Activated naive CD4-positive, alpha-beta T cell treated with anti-CD3 and anti-CD28 coated beads, Interleukin-2, amount 50 U/mL, for 24 hours (primary cell): ENCODE measurements at regions not wholly inside any gene's neighbourhood (a gene's known extent, or its start where the extent isn't known, plus 50 kb on each side); places are given as distances from the start of the nearest gene placed in this dataset.

Experiments used
- H3K27ac Mint-ChIP-seq: one replicate; pipeline ENCODE4 v1.8.0; 2021; ENCODE audit warnings: mild to moderate bottlenecking, mixed read lengths
- H3K27me3 Mint-ChIP-seq: one replicate; pipeline ENCODE4 v1.8.0; 2021; ENCODE audit warnings: mixed read lengths
- H3K36me3 Mint-ChIP-seq: one replicate; pipeline ENCODE4 v1.8.0; 2021; ENCODE audit warnings: mixed read lengths
- H3K4me1 Mint-ChIP-seq: one replicate; pipeline ENCODE4 v1.8.0; 2021; ENCODE audit warnings: mixed read lengths
- H3K4me3 Mint-ChIP-seq: one replicate; pipeline ENCODE4 v1.8.0; 2021; ENCODE audit warnings: mild to moderate bottlenecking, mixed read lengths
- H3K9me3 Mint-ChIP-seq: one replicate; pipeline ENCODE4 v1.8.0; 2021; ENCODE audit warnings: mixed read lengths

GRCh38 chr9:36728651-36729520 lies 156.2 kb downstream of the MELK start:
- H3K4me1 Mint-ChIP-seq: no peaks in the 10 kb centered on the region
- no peak overlapping the region for H3K4me3 Mint-ChIP-seq
- H3K9me3 Mint-ChIP-seq: no peaks in the 10 kb centered on the region
- H3K27me3 Mint-ChIP-seq: no peaks in the 10 kb centered on the region
- H3K27ac Mint-ChIP-seq: no peak overlapping the region
- H3K36me3 Mint-ChIP-seq: no peaks in the 10 kb centered on the region

GRCh38 chr9:36729906-36730305 lies 157.2 kb downstream of the MELK start:
- no peaks in the 10 kb centered on the region for H3K9me3 Mint-ChIP-seq
- H3K27ac Mint-ChIP-seq: no peak overlapping the region
- H3K36me3 Mint-ChIP-seq: no peaks in the 10 kb centered on the region
- no peak overlapping the region for H3K4me3 Mint-ChIP-seq
- no peaks in the 10 kb centered on the region for H3K4me1 Mint-ChIP-seq
- no peaks in the 10 kb centered on the region for H3K27me3 Mint-ChIP-seq

- Mint-ChIP-seq H3K4me1 (no peaks in the 10 kb centered on the region), H3K9me3 (no peaks in the 10 kb centered on the region), H3K36me3 (no peaks in the 10 kb centered on the region), H3K27me3 (no peaks in the 10 kb centered on the region), H3K4me3 (no peak overlapping the region), H3K27ac (no peak overlapping the region)
Observed at GRCh38 chr9:36730414-36730813, 157.7 kb downstream of the MELK start.

DNA sequence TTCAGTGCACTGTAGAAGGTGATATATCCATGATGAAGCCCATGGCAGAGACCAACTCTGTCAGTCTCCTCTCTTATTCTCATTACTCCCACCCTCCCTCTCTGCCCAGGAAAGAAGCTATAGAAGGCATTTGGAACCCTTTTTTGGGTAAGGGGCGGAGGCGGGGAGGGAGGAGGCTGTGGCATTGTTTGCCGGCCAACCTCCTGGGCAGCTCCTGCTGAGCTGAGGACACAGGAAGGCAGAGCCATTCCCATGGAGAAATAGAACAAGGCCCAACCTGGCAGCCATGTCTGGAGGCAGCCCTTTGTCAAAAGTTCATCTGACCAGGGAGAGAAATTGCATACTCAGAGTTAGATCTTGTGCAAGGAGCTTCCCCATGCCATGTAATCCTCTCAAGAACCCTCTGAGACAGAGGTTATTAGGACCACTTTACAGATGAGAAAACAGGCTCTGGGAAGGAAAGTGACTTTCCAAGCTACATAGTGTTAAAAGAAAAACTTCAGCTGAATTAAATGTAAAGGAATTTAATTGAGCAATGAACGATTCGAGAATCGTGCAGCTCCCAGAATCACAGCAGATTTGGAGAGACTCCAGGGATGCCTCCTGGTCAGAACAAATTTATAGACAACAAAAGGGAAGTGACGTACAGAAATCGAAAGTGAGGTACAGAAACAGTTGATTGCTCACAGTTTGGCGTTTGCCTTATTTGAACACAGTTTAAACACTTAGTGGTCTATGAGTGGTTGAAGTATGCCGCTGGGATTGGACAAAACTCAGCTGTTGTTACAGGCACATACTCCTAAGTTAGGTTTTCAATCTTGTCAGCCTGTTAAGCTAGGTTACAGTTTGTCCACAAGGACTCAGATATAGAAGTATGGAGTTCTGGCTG lies 158.6 kb downstream of the MELK start:
- Mint-ChIP-seq H3K27ac (no peak overlapping the region), H3K36me3 (no peaks in the 10 kb centered on the region)

DNA sequence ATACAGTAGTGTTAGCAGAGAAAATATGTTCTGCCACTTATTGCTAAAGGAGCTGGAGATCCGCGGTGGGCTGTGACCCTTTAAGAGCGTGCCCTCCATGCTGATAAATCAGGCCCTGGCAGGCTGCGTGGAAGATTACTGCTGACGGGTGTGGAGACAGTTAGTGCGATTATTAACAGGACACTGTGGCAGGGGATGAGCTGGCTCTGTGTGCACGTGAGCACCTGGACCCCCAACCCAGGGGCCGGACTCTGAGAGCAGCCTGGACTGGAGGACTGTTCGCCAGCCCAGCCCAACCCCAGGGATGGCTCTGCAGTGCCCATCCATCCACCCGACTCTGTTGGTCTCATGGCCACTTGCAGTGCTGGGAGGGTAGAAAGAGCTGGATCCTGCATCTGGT lies 162.0 kb downstream of the MELK start:
- peaks cover 7% of the 10 kb centered on the region for H3K27me3 Mint-ChIP-seq
- no peaks in the 10 kb centered on the region for H3K9me3 Mint-ChIP-seq
- H3K4me1 Mint-ChIP-seq: no peaks in the 10 kb centered on the region
- H3K4me3 Mint-ChIP-seq: no peak overlapping the region
- H3K36me3 Mint-ChIP-seq: no peaks in the 10 kb centered on the region
- no peak overlapping the region for H3K27ac Mint-ChIP-seq

More for the DNA sequence above, 158.6 kb downstream of the MELK start:
- Mint-ChIP-seq H3K27me3 (no peaks in the 10 kb centered on the region), H3K4me1 (no peaks in the 10 kb centered on the region), H3K4me3 (no peak overlapping the region), H3K9me3 (no peaks in the 10 kb centered on the region)

- no peaks in the 10 kb centered on the region for H3K36me3 Mint-ChIP-seq
- peaks cover 19% of the 10 kb centered on the region for H3K27me3 Mint-ChIP-seq
- H3K27ac Mint-ChIP-seq: no peak overlapping the region
- no peaks in the 10 kb centered on the region for H3K9me3 Mint-ChIP-seq
- H3K4me1 Mint-ChIP-seq: no peaks in the 10 kb centered on the region
- H3K4me3 Mint-ChIP-seq: no peak overlapping the region
Observed at GRCh38 chr9:36736648-36737047, 164.0 kb downstream of the MELK start.

DNA sequence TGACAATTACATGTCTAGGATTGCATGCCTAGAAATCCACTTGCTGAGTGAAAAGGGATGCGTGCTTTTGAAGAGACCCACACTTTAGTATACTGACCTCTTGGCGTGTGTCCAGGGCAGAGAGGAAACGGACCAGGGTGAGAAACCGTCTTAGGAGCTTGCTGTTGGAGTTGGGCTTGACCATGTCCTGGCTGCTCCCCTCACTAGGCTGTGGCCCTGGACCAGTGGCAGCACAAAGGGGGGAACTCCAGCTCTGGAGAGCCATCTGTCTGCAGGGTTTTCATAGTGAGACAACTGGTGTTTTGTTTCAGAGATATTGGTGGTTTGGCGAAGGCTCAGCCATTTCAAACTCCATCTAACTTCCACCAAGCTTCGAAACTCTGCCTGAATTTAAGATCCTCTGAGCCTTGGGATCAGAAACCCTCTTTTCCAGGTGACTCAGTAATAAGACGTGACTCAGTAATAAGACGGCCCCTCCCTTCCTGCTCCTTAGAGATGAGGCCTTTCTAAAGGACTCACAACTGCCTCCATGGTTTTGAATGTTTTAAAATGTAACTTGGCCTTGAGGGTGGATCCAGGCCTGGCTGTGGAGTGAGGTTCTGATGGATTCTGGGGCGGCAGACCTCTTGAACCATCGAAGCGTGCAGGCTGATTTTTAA lies 165.8 kb downstream of the MELK start:
- H3K27ac Mint-ChIP-seq: no peak overlapping the region
- H3K9me3 Mint-ChIP-seq: no peaks in the 10 kb centered on the region
- H3K27me3 Mint-ChIP-seq: peaks cover 26% of the 10 kb centered on the region
- no peaks in the 10 kb centered on the region for H3K36me3 Mint-ChIP-seq
- H3K4me1 Mint-ChIP-seq: no peaks in the 10 kb centered on the region
- no peak overlapping the region for H3K4me3 Mint-ChIP-seq

- no peak overlapping the region for H3K4me3 Mint-ChIP-seq
- H3K9me3 Mint-ChIP-seq: no peaks in the 10 kb centered on the region
Observed at GRCh38 chr9:36739373-36740116, 166.8 kb downstream of the MELK start.

DNA sequence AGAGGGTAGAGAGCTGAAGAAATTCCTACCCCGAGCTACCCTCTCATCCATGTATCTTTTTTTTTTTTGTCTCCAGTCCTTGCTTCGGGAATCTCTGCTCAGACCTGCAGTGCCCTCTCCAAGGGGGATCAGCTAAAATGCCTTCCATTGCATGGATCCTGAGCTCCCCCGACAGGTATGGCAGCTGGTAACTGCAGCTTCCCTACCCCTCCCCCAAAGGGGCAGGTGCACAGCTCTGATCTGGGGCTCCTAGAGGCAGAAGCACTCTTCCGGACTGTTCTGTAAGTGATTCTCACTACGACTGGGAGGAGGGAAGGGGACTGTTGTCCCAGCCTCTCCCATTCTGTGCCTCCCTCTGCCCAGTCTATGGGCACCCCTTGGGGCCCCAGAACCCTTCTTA lies 169.6 kb downstream of the MELK start:
- Mint-ChIP-seq H3K9me3 (no peaks in the 10 kb centered on the region), H3K27me3 (peaks cover 34% of the 10 kb centered on the region), H3K36me3 (no peaks in the 10 kb centered on the region), H3K4me1 (no peaks in the 10 kb centered on the region), H3K27ac (no peak overlapping the region), H3K4me3 (no peak overlapping the region)

More at GRCh38 chr9:36739373-36740116, 166.8 kb downstream of the MELK start:
- no peaks in the 10 kb centered on the region for H3K36me3 Mint-ChIP-seq
- H3K4me1 Mint-ChIP-seq: no peaks in the 10 kb centered on the region
- H3K27ac Mint-ChIP-seq: no peak overlapping the region
- peaks cover 26% of the 10 kb centered on the region for H3K27me3 Mint-ChIP-seq

- Mint-ChIP-seq H3K27me3 (peaks cover 38% of the 10 kb centered on the region), H3K27ac (no peak overlapping the region), H3K4me3 (no peak overlapping the region), H3K36me3 (no peaks in the 10 kb centered on the region), H3K4me1 (no peaks in the 10 kb centered on the region), H3K9me3 (no peaks in the 10 kb centered on the region)
Observed at GRCh38 chr9:36744678-36745077, 172.0 kb downstream of the MELK start.

- Mint-ChIP-seq H3K9me3 (no peaks in the 10 kb centered on the region), H3K4me3 (no peak overlapping the region), H3K4me1 (no peaks in the 10 kb centered on the region), H3K27me3 (peaks cover 29% of the 10 kb centered on the region), H3K27ac (no peak overlapping the region), H3K36me3 (no peaks in the 10 kb centered on the region)
Observed at GRCh38 chr9:36745977-36746376, 173.3 kb downstream of the MELK start.

DNA sequence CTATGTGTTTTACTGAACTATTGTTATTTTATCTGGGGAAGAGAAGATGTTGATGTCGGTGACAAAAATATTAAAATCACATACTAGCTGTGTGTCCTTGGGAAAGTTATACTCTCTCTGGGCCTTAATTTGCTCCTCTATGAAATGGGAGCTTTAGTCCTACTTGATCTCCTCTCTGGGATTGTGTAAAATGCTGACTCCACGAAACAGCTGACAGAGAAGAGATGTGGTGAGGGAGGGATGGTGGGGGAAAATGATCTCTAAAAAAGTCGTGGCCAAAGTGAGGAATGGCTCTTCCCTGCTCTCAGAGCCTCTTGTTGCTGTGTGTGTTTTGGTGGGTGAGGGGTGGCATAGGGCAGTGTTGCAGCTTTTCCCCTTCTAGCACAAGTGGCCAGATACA lies 173.7 kb downstream of the MELK start:
- Mint-ChIP-seq H3K27me3 (peaks cover 29% of the 10 kb centered on the region), H3K36me3 (no peaks in the 10 kb centered on the region), H3K4me3 (no peak overlapping the region), H3K27ac (no peak overlapping the region), H3K4me1 (no peaks in the 10 kb centered on the region), H3K9me3 (no peaks in the 10 kb centered on the region)

DNA sequence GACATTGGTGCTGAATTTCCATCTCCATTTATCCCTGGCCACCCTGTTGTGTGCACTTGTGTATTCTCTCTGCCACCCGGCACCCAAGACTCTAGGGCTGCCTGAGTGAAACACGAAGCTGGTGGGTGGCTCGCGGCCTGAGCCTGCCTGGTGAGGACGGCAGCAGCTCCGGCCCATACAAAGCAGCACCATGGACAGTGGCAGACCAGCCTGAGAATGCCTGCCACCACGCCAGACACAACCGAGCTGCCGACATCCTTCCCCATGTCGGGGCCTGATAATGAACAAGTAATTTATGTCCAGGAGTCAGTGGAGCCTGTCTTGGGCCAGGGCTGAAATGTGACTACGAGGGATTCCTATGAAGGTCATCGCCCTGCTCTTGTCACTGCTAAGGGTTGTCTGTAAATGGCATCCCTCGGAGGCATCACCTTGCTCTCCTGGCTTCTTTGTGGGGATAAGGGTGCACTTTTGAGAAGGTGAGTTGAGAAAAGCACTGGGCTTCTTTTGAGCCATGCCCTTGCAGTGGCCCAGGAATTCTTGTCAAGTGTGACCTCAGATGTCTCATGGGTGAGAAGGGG lies 175.7 kb downstream of the MELK start:
- no peak overlapping the region for H3K27ac Mint-ChIP-seq
- H3K9me3 Mint-ChIP-seq: no peaks in the 10 kb centered on the region
- H3K4me1 Mint-ChIP-seq: no peaks in the 10 kb centered on the region
- H3K27me3 Mint-ChIP-seq: peaks cover 22% of the 10 kb centered on the region
- no peaks in the 10 kb centered on the region for H3K36me3 Mint-ChIP-seq
- H3K4me3 Mint-ChIP-seq: no peak overlapping the region

- H3K27me3 Mint-ChIP-seq: peaks cover 25% of the 10 kb centered on the region
- no peaks in the 10 kb centered on the region for H3K9me3 Mint-ChIP-seq
- H3K4me3 Mint-ChIP-seq: no peak overlapping the region
- H3K4me1 Mint-ChIP-seq: no peaks in the 10 kb centered on the region
- no peak overlapping the region for H3K27ac Mint-ChIP-seq
- no peaks in the 10 kb centered on the region for H3K36me3 Mint-ChIP-seq
Observed at GRCh38 chr9:36749461-36749860, 176.8 kb downstream of the MELK start.

- H3K4me1 Mint-ChIP-seq: no peaks in the 10 kb centered on the region
- H3K9me3 Mint-ChIP-seq: no peaks in the 10 kb centered on the region
- H3K27me3 Mint-ChIP-seq: peaks cover 33% of the 10 kb centered on the region
- no peaks in the 10 kb centered on the region for H3K36me3 Mint-ChIP-seq
- no peak overlapping the region for H3K4me3 Mint-ChIP-seq
- H3K27ac Mint-ChIP-seq: no peak overlapping the region
Observed at GRCh38 chr9:36750630-36751029, 177.9 kb downstream of the MELK start.
